Transverse colon (tissue), 4 donors: ENCODE measurements at regions not wholly inside any gene's neighbourhood (a gene's known extent, or its start where the extent isn't known, plus 50 kb on each side); places are given as distances from the start of the nearest gene placed in this dataset.

Source experiments
- EP300 ChIP-seq: sonication (generic); formaldehyde crosslinking; IDR thresholded peaks from one replicate; pipeline ENCODE4 v1.6.1; 2017; ENCODE audit warnings: antibody characterized with exemption, low read depth
- POLR2A ChIP-seq: fragments of 450-650 bp; IDR thresholded peaks from one replicate; pipeline ENCODE4 v1.6.1; 2016; ENCODE audit warnings: antibody characterized with exemption, mild to moderate bottlenecking, moderate library complexity
- POLR2AphosphoS5 ChIP-seq, 3 donors: sonication (generic); formaldehyde crosslinking; IDR thresholded peaks; one replicate each; pipeline ENCODE4 v1.6.1; 2016; ENCODE audit warnings: antibody characterized with exemption in 3 of 3
- TF ChIP-seq, protein P1 (sequence below), 5 experiments: fragments of 200-600 bp in 3 of 5; fragments of 450-650 bp in 2 of 5; sonication (generic) in 3 of 5; IDR thresholded peaks; 1 replicate in 2 of 5; 2 replicates in 3 of 5; pipeline ENCODE4 v1.5.1; 2016 to 2017; ENCODE audit warnings: antibody characterized with exemption in 5 of 5, inconsistent platforms in 3 of 5, mild to moderate bottlenecking in 2 of 5, moderate library complexity in 1 of 5

DNA sequence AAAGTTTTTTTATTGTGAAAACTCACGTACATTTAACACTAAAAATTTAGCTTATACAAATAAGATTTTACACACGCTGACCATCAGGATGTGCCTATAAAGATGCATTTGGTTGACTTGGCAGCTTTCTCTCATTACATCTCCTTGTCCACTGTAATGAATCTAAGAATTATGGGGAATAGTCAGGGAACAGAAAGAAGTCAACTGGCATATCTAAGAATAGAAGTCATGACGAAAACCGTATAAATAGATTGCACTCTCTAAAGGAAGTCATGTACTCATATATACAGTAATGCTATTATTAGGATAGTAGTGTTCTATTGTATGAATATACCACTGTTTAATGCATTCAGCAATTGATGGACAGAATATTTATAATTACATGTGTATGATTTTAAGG lies 575.8 kb upstream of the B3GALT2 start:
- TF ChIP-seq POLR2A, result no peak
- TF ChIP-seq, protein P1, sequence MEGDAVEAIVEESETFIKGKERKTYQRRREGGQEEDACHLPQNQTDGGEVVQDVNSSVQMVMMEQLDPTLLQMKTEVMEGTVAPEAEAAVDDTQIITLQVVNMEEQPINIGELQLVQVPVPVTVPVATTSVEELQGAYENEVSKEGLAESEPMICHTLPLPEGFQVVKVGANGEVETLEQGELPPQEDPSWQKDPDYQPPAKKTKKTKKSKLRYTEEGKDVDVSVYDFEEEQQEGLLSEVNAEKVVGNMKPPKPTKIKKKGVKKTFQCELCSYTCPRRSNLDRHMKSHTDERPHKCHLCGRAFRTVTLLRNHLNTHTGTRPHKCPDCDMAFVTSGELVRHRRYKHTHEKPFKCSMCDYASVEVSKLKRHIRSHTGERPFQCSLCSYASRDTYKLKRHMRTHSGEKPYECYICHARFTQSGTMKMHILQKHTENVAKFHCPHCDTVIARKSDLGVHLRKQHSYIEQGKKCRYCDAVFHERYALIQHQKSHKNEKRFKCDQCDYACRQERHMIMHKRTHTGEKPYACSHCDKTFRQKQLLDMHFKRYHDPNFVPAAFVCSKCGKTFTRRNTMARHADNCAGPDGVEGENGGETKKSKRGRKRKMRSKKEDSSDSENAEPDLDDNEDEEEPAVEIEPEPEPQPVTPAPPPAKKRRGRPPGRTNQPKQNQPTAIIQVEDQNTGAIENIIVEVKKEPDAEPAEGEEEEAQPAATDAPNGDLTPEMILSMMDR (IDR thresholded peaks at IDR 0.05), result no peak
- TF ChIP-seq EP300, result no peak
- TF ChIP-seq POLR2AphosphoS5 (IDR thresholded peaks at IDR 0.05), result no peak
